HUES6 (cell line): ENCODE measurements at regions not wholly inside any gene's neighbourhood (a gene's known extent, or its start where the extent isn't known, plus 50 kb on each side); places are given as distances from the start of the nearest gene placed in this dataset.

Experiments used
- H3K27ac ChIP-seq: 2 replicates; pipeline ENCODE4 v1.7.0; 2013; ENCODE audit warnings: low read depth, mild to moderate bottlenecking, low read length, inconsistent platforms
- H3K27me3 ChIP-seq: 2 replicates; pipeline ENCODE4 v1.6.1; 2013; ENCODE audit warnings: low read length; ENCODE audit not compliant: control insufficient read depth, insufficient read depth
- H3K36me3 ChIP-seq: 2 replicates; pipeline ENCODE4 v1.6.1; 2013; ENCODE audit warnings: low read length; ENCODE audit not compliant: control insufficient read depth, insufficient read depth
- H3K4me1 ChIP-seq: 2 replicates; pipeline ENCODE4 v1.6.1; 2013; ENCODE audit warnings: low read length; ENCODE audit not compliant: control insufficient read depth, insufficient read depth
- H3K4me3 ChIP-seq: 2 replicates; pipeline ENCODE4 v1.5.1; 2013; ENCODE audit warnings: low read depth, low read length
- H3K9ac ChIP-seq: one replicate; pipeline ENCODE4 v1.6.1; 2013; ENCODE audit warnings: mild to moderate bottlenecking, low read length
- H3K9me3 ChIP-seq: 2 replicates; pipeline ENCODE4 v1.6.1; 2013; ENCODE audit warnings: low read depth, low read length; ENCODE audit not compliant: control insufficient read depth, insufficient read depth

GRCh38 chr14:94673781-94674231 is 61.6 kb downstream of the SERPINA3 start:
- Histone ChIP-seq H3K4me1 (no peaks in the 10 kb centered on the region), H3K9me3 (no peaks in the 10 kb centered on the region), H3K27ac (no peak overlapping the region), H3K9ac (no peak overlapping the region), H3K27me3 (no peaks in the 10 kb centered on the region), H3K4me3 (no peak overlapping the region), H3K36me3 (no peaks in the 10 kb centered on the region)
